Fibroblast of lung (primary cell): ENCODE measurements at regions not wholly inside any gene's neighbourhood (a gene's known extent, or its start where the extent isn't known, plus 50 kb on each side); places are given as distances from the start of the nearest gene placed in this dataset.

Experiments used
- DNase-seq, 2 donors: peaks; one replicate each; pipeline versions ENCODE4 v3.0.0 to v3.0.0-alpha.2; 2010; ENCODE audit warnings: low read depth in 2 of 2
- H2AFZ ChIP-seq: 2 replicates; pipeline ENCODE4 v1.5.1; 2012; ENCODE audit warnings: low read length, control low read depth, inconsistent platforms
- H3K27ac ChIP-seq: 2 replicates; pipeline ENCODE4 v1.5.1; 2011; ENCODE audit warnings: low read length, control low read depth; ENCODE audit not compliant: insufficient read depth
- H3K27me3 ChIP-seq: 2 replicates; pipeline ENCODE4 v1.5.1; 2011; ENCODE audit warnings: mild to moderate bottlenecking, low read length; ENCODE audit not compliant: control insufficient read depth, insufficient read depth
- H3K36me3 ChIP-seq: 2 replicates; pipeline ENCODE4 v1.5.1; 2011; ENCODE audit warnings: low read length; ENCODE audit not compliant: control insufficient read depth, insufficient read depth
- H3K4me1 ChIP-seq: 2 replicates; pipeline ENCODE4 v1.5.1; 2011; ENCODE audit warnings: low read length; ENCODE audit not compliant: control insufficient read depth, insufficient read depth; ENCODE audit errors: extremely low read depth
- H3K4me2 ChIP-seq: 2 replicates; pipeline ENCODE4 v1.5.1; 2011; ENCODE audit warnings: low read length, control low read depth; ENCODE audit not compliant: insufficient read depth; ENCODE audit errors: extremely low read depth
- H3K4me3 ChIP-seq, 4 experiments: fragments of 200-600 bp in 1 of 4; sonication (generic) in 1 of 4; replicated peaks in 1 of 4; 2 replicates each; pipeline ENCODE4 v1.5.1; 2011 to 2016; ENCODE audit warnings: low read length in 4 of 4, low read depth in 3 of 4, mild to moderate bottlenecking in 3 of 4, control low read depth in 2 of 4, inconsistent platforms in 1 of 4, mixed read lengths in 1 of 4; ENCODE audit not compliant: insufficient read depth in 1 of 4; ENCODE audit errors: control extremely low read depth in 1 of 4
- H3K79me2 ChIP-seq: 2 replicates; pipeline ENCODE4 v1.5.1; 2012; ENCODE audit warnings: mild to moderate bottlenecking, low read length, inconsistent platforms; ENCODE audit not compliant: control insufficient read depth, insufficient read depth
- H3K9ac ChIP-seq: 2 replicates; pipeline ENCODE4 v1.5.1; 2011; ENCODE audit warnings: mild to moderate bottlenecking, low read length, control low read depth; ENCODE audit not compliant: insufficient read depth
- H3K9me3 ChIP-seq: 2 replicates; pipeline ENCODE4 v1.5.1; 2012; ENCODE audit warnings: low read depth, low read length; ENCODE audit not compliant: control insufficient read depth, insufficient read depth
- H4K20me1 ChIP-seq: 2 replicates; pipeline ENCODE4 v1.5.1; 2011; ENCODE audit warnings: low read length; ENCODE audit not compliant: control insufficient read depth, insufficient read depth; ENCODE audit errors: extremely low read depth
- CTCF ChIP-seq, 2 donors: IDR thresholded peaks in 1 of 2; conservative IDR thresholded peaks in 1 of 2; 1 replicate in 1 of 2; 2 replicates in 1 of 2; pipeline ENCODE4 v1.5.1; 2011 to 2012; ENCODE audit warnings: low read length in 2 of 2, control low read depth in 1 of 2, inconsistent platforms in 1 of 2, low read depth in 1 of 2, mild to moderate bottlenecking in 1 of 2
- EZH2 ChIP-seq: IDR thresholded peaks from 2 replicates; pipeline ENCODE4 v1.5.1; 2012; ENCODE audit warnings: low read length, control low read depth, mild to moderate bottlenecking; ENCODE audit errors: missing control alignments

- Histone ChIP-seq H3K4me1 (no peaks in the 10 kb centered on the region), H3K27ac (no peak overlapping the region), H2AFZ (no peak overlapping the region), H3K79me2 (no peaks in the 10 kb centered on the region), H3K9me3 (no peaks in the 10 kb centered on the region), H3K9ac (no peak overlapping the region), H3K27me3 (no peaks in the 10 kb centered on the region), H4K20me1 (no peaks in the 10 kb centered on the region), H3K4me3 (no peak overlapping the region), H3K36me3 (no peaks in the 10 kb centered on the region), H3K4me2 (no peak overlapping the region)
- TF ChIP-seq EZH2 (no peak), CTCF (conservative IDR thresholded peaks at IDR 0.05 in 1 of 2, IDR thresholded peaks at IDR 0.05 in 1 of 2; ENCODE audit: low read depth in 1 of 2, low read length in 2 of 2) (no peak)
- no peak for DNase-seq
Measured at GRCh38 chr4:146018247-146018646, 79.6 kb upstream of the ZNF827 start.

GRCh38 chr4:146004730-146005129, 66.1 kb upstream of the ZNF827 start:
- Histone ChIP-seq H3K27ac (no peak overlapping the region), H3K4me3 (no peak overlapping the region), H3K9me3 (no peaks in the 10 kb centered on the region)

GRCh38 chr4:145988628-145989027, 50.0 kb upstream of the ZNF827 start:
- Histone ChIP-seq H3K9ac (no peak overlapping the region), H3K4me3 (no peak overlapping the region), H3K4me2 (no peak overlapping the region), H3K27ac (no peak overlapping the region), H3K9me3 (no peaks in the 10 kb centered on the region), H3K27me3 (no peaks in the 10 kb centered on the region), H3K79me2 (no peaks in the 10 kb centered on the region), H2AFZ (no peak overlapping the region), H3K4me1 (no peaks in the 10 kb centered on the region), H3K36me3 (no peaks in the 10 kb centered on the region), H4K20me1 (no peaks in the 10 kb centered on the region)
- TF ChIP-seq CTCF (conservative IDR thresholded peaks at IDR 0.05 in 1 of 2, IDR thresholded peaks at IDR 0.05 in 1 of 2; ENCODE audit: low read depth in 1 of 2, low read length in 2 of 2) (no peak), EZH2 (no peak)
- DNase-seq, result no peak

More at GRCh38 chr4:146004730-146005129, 66.1 kb upstream of the ZNF827 start:
- Histone ChIP-seq H3K27me3 (no peaks in the 10 kb centered on the region), H3K4me2 (no peak overlapping the region), H3K79me2 (no peaks in the 10 kb centered on the region), H3K9ac (no peak overlapping the region), H3K36me3 (no peaks in the 10 kb centered on the region), H3K4me1 (no peaks in the 10 kb centered on the region), H4K20me1 (no peaks in the 10 kb centered on the region), H2AFZ (no peak overlapping the region)
- DNase-seq, result no peak
- TF ChIP-seq CTCF (conservative IDR thresholded peaks at IDR 0.05 in 1 of 2, IDR thresholded peaks at IDR 0.05 in 1 of 2; ENCODE audit: low read depth in 1 of 2, low read length in 2 of 2), result no peak
- TF ChIP-seq EZH2, result no peak
